Prostate gland (tissue), 2 donors: ENCODE measurements at regions not wholly inside any gene's neighbourhood (a gene's known extent, or its start where the extent isn't known, plus 50 kb on each side); places are given as distances from the start of the nearest gene placed in this dataset.

ENCODE experiments used
- DNase-seq: peaks from one replicate; pipeline ENCODE4 v3.0.0-alpha.2; 2019; ENCODE audit warnings: low spot score
- H3K27ac ChIP-seq, 2 donors: fragments of 200-600 bp; sonication (generic); 2 replicates each; pipeline ENCODE4 v1.5.1; 2017 to 2019
- H3K27me3 ChIP-seq: fragments of 200-600 bp; sonication (generic); replicated peaks from 2 replicates; pipeline ENCODE4 v1.5.1; 2019; ENCODE audit not compliant: insufficient read depth
- H3K36me3 ChIP-seq, 2 donors: fragments of 200-600 bp; sonication (generic); 1 replicate in 1 of 2; 2 replicates in 1 of 2; pipeline versions ENCODE4 v1.5.1 to v1.8.1; 2017 to 2019
- H3K4me1 ChIP-seq: fragments of 200-600 bp; sonication (generic); replicated peaks from 2 replicates; pipeline ENCODE4 v1.5.1; 2019
- H3K4me3 ChIP-seq, 2 donors: fragments of 200-600 bp; sonication (generic); 2 replicates each; pipeline ENCODE4 v1.5.1; 2017 to 2019
- H3K9me3 ChIP-seq: fragments of 200-600 bp; sonication (generic); 2 replicates; pipeline ENCODE4 v1.5.1; 2017
- CTCF ChIP-seq, 4 experiments: fragments of 200-600 bp in 2 of 4; fragments of 450-650 bp in 2 of 4; sonication (generic) in 2 of 4; IDR thresholded peaks; 1 replicate in 3 of 4; 2 replicates in 1 of 4; pipeline ENCODE4 v1.5.1; 2016 to 2019; ENCODE audit warnings: antibody characterized with exemption in 4 of 4, mild to moderate bottlenecking in 2 of 4, moderate library complexity in 2 of 4
- POLR2A ChIP-seq: fragments of 450-650 bp; IDR thresholded peaks from one replicate; pipeline ENCODE4 v1.6.1; 2016; ENCODE audit warnings: antibody characterized with exemption, mild to moderate bottlenecking
- POLR2AphosphoS5 ChIP-seq: sonication (generic); formaldehyde crosslinking; IDR thresholded peaks from one replicate; pipeline ENCODE4 v1.6.1; 2017; ENCODE audit warnings: antibody characterized with exemption
- WGBS: methylation state at CpG from one replicate; pipeline ENCODE4 v1.1.5; 2018; 5-methylcytosine and 5-hydroxymethylcytosine counted together
- intact Hi-C: fragments of 100-400 bp; cut with DNase I; formaldehyde crosslinking; loops from one replicate; pipeline ENCODE4 v1.14.2; 2022

- TF ChIP-seq CTCF (IDR thresholded peaks at IDR 0.05) (no peak), POLR2AphosphoS5 (no peak), POLR2A (no peak)
- Histone ChIP-seq H3K9me3 (no peaks in the 10 kb centered on the region), H3K4me3 (no peak overlapping the region), H3K27ac (no peak overlapping the region), H3K36me3 (no peaks in the 10 kb centered on the region), H3K4me1 (no peaks in the 10 kb centered on the region), H3K27me3 (no peaks in the 10 kb centered on the region)
- DNase-seq = no peak
- intact Hi-C loops = no loop called here
- 91% methylated on average over 2 of the region's 2 CpGs for WGBS
These were observed 211.4 kb downstream of the PHETA1 start for GRCh38 chr12:111157486-111157885.

- WGBS = 62% methylated on average over 3 of the region's 3 CpGs
- intact Hi-C loops = no loop called here
These were observed 212.6 kb downstream of the PHETA1 start for GRCh38 chr12:111156304-111156703.

GRCh38 chr12:111155521-111155920, 213.4 kb downstream of the PHETA1 start:
- Histone ChIP-seq H3K27me3 (no peaks in the 10 kb centered on the region), H3K27ac (no peak overlapping the region), H3K4me1 (no peaks in the 10 kb centered on the region), H3K9me3 (no peaks in the 10 kb centered on the region), H3K36me3 (no peaks in the 10 kb centered on the region), H3K4me3 (no peak overlapping the region)
- no peak for DNase-seq
- 53% methylated on average over 8 of the region's 8 CpGs for WGBS
- TF ChIP-seq POLR2AphosphoS5 (no peak), POLR2A (no peak), CTCF (IDR thresholded peaks at IDR 0.05) (no peak)
- intact Hi-C loops = no loop called here

More at GRCh38 chr12:111156304-111156703, 212.6 kb downstream of the PHETA1 start:
- Histone ChIP-seq H3K27me3 (no peaks in the 10 kb centered on the region), H3K4me1 (no peaks in the 10 kb centered on the region), H3K4me3 (no peak overlapping the region), H3K27ac (no peak overlapping the region), H3K36me3 (no peaks in the 10 kb centered on the region), H3K9me3 (no peaks in the 10 kb centered on the region)
- TF ChIP-seq POLR2A = no peak
- TF ChIP-seq POLR2AphosphoS5 = no peak
- no peak for TF ChIP-seq CTCF (IDR thresholded peaks at IDR 0.05)
- DNase-seq = no peak

GRCh38 chr12:111155020-111155419, 213.9 kb downstream of the PHETA1 start:
- Histone ChIP-seq H3K36me3 (no peaks in the 10 kb centered on the region), H3K27ac (no peak overlapping the region), H3K4me1 (no peaks in the 10 kb centered on the region), H3K4me3 (no peak overlapping the region), H3K9me3 (no peaks in the 10 kb centered on the region), H3K27me3 (no peaks in the 10 kb centered on the region)
- 72% methylated on average over 3 of the region's 3 CpGs for WGBS
- intact Hi-C loops = no loop called here
- no peak for TF ChIP-seq CTCF (IDR thresholded peaks at IDR 0.05)
- TF ChIP-seq POLR2A = no peak
- TF ChIP-seq POLR2AphosphoS5 = no peak
- no peak for DNase-seq

- Histone ChIP-seq H3K27ac (no peak overlapping the region), H3K4me1 (no peaks in the 10 kb centered on the region), H3K36me3 (no peaks in the 10 kb centered on the region), H3K9me3 (no peaks in the 10 kb centered on the region), H3K27me3 (no peaks in the 10 kb centered on the region), H3K4me3 (no peak overlapping the region)
- intact Hi-C loops = no loop called here
- TF ChIP-seq CTCF (IDR thresholded peaks at IDR 0.05) (no peak), POLR2A (no peak), POLR2AphosphoS5 (no peak)
- WGBS = 48% methylated on average over 19 of the region's 19 CpGs
- DNase-seq = no peak
These were observed 214.6 kb downstream of the PHETA1 start for GRCh38 chr12:111154147-111154834.
